SK-N-MC (cell line): ENCODE measurements at regions not wholly inside any gene's neighbourhood (a gene's known extent, or its start where the extent isn't known, plus 50 kb on each side); places are given as distances from the start of the nearest gene placed in this dataset.

ENCODE experiments used
- EZH2 ChIP-seq: fragments of 200-600 bp; sonication (generic); IDR thresholded peaks from one replicate; pipeline ENCODE4 v1.6.1; 2017; ENCODE audit warnings: antibody characterized with exemption
- POLR2AphosphoS5 ChIP-seq: IDR thresholded peaks from 2 replicates; pipeline ENCODE4 v1.6.1; 2012; ENCODE audit warnings: mild to moderate bottlenecking, low read depth, low read length, borderline replicate concordance

- TF ChIP-seq POLR2AphosphoS5 (no peak), EZH2 (no peak)
These were observed 271.9 kb downstream of the RNF144A start for GRCh38 chr2:7189106-7189505.
